ENCODE measurements at regions not wholly inside any gene's neighbourhood (a gene's known extent, or its start where the extent isn't known, plus 50 kb on each side); places are given as distances from the start of the nearest gene placed in this dataset.

GRCh38 chr14:55930016-55930784, 188.0 kb upstream of the PELI2 start:
- 85 to 92% methylated on average over 5 of the region's 5 CpGs for WGBS, 2 donors

GRCh38 chr14:55936691-55937090, 181.5 kb upstream of the PELI2 start:
- Histone ChIP-seq H3K9me3 (ENCODE audit: control insufficient read depth in 4 of 4, insufficient read depth in 3 of 4, low read length in 3 of 4) (peaks cover 0 to 5% (median under 1%) of the 10 kb centered on the region in 4 donors), H3K27ac (ENCODE audit: low read depth in 1 of 2, low read length in 1 of 2) (no peak overlapping the region), H3K4me1 (ENCODE audit: control insufficient read depth in 5 of 5, insufficient read depth in 5 of 5, low read length in 5 of 5) (peaks cover 0 to 2% (median 0%) of the 10 kb centered on the region in 5 donors), H3K4me3 (no peak overlapping the region), H3K27me3 (ENCODE audit: control insufficient read depth in 3 of 3, insufficient read depth in 3 of 3, low read length in 2 of 3) (no peaks in the 10 kb centered on the region), H3K9ac (ENCODE audit: insufficient read depth in 1 of 2, low read length in 2 of 2) (no peak overlapping the region), H3K36me3 (ENCODE audit: control insufficient read depth in 4 of 4, insufficient read depth in 4 of 4, low read length in 4 of 4) (no peaks in the 10 kb centered on the region)
- no peak for TF ChIP-seq CTCF (IDR thresholded peaks at IDR 0.05; ENCODE audit: control extremely low read depth, extremely low read depth)
- ATAC-seq (ENCODE audit: insufficient read depth, low FRiP score) (no peak), DNase-seq (no peak)
- 62 to 85% methylated on average over 3 of the region's 3 CpGs for WGBS, 2 donors

More at GRCh38 chr14:55930016-55930784, 188.0 kb upstream of the PELI2 start:
- H3K27ac ChIP-seq (ENCODE audit: low read depth in 1 of 2, low read length in 1 of 2): no peak overlapping the region
- no peak for TF ChIP-seq CTCF (IDR thresholded peaks at IDR 0.05; ENCODE audit: control extremely low read depth, extremely low read depth)
- peaks cover 0 to 5% (median 0%) of the 10 kb centered on the region in 4 donors for H3K9me3 ChIP-seq (ENCODE audit: control insufficient read depth in 4 of 4, insufficient read depth in 3 of 4, low read length in 3 of 4)
- no peak overlapping the region for H3K4me3 ChIP-seq
- H3K27me3 ChIP-seq (ENCODE audit: control insufficient read depth in 3 of 3, insufficient read depth in 3 of 3, low read length in 2 of 3): no peaks in the 10 kb centered on the region
- ATAC-seq (ENCODE audit: insufficient read depth, low FRiP score) (no peak), DNase-seq (no peak)
- H3K36me3 ChIP-seq (ENCODE audit: control insufficient read depth in 4 of 4, insufficient read depth in 4 of 4, low read length in 4 of 4): no peaks in the 10 kb centered on the region
- H3K4me1 ChIP-seq (ENCODE audit: control insufficient read depth in 5 of 5, insufficient read depth in 5 of 5, low read length in 5 of 5): no peaks in the 10 kb centered on the region
- H3K9ac ChIP-seq (ENCODE audit: insufficient read depth in 1 of 2, low read length in 2 of 2): no peak overlapping the region

GRCh38 chr14:55938249-55938791, 179.9 kb upstream of the PELI2 start:
- Histone ChIP-seq H3K9ac (ENCODE audit: insufficient read depth in 1 of 2, low read length in 2 of 2) (no peak overlapping the region), H3K4me1 (ENCODE audit: control insufficient read depth in 5 of 5, insufficient read depth in 5 of 5, low read length in 5 of 5) (peaks cover 0 to 2% (median 0%) of the 10 kb centered on the region in 5 donors), H3K9me3 (ENCODE audit: control insufficient read depth in 4 of 4, insufficient read depth in 3 of 4, low read length in 3 of 4) (peaks cover 0 to 5% (median under 1%) of the 10 kb centered on the region in 4 donors), H3K27me3 (ENCODE audit: control insufficient read depth in 3 of 3, insufficient read depth in 3 of 3, low read length in 2 of 3) (no peaks in the 10 kb centered on the region), H3K36me3 (ENCODE audit: control insufficient read depth in 4 of 4, insufficient read depth in 4 of 4, low read length in 4 of 4) (no peaks in the 10 kb centered on the region), H3K27ac (ENCODE audit: low read depth in 1 of 2, low read length in 1 of 2) (no peak overlapping the region), H3K4me3 (no peak overlapping the region)
- ATAC-seq (ENCODE audit: insufficient read depth, low FRiP score) (no peak), DNase-seq (no peak)
- no peak for TF ChIP-seq CTCF (IDR thresholded peaks at IDR 0.05; ENCODE audit: control extremely low read depth, extremely low read depth)
- WGBS, 2 donors: 82 to 85% methylated on average over 10 of the region's 10 CpGs

Measured in lung (tissue), 11 donors.